ENCODE measurements at regions not wholly inside any gene's neighbourhood (a gene's known extent, or its start where the extent isn't known, plus 50 kb on each side); places are given as distances from the start of the nearest gene placed in this dataset.

DNA sequence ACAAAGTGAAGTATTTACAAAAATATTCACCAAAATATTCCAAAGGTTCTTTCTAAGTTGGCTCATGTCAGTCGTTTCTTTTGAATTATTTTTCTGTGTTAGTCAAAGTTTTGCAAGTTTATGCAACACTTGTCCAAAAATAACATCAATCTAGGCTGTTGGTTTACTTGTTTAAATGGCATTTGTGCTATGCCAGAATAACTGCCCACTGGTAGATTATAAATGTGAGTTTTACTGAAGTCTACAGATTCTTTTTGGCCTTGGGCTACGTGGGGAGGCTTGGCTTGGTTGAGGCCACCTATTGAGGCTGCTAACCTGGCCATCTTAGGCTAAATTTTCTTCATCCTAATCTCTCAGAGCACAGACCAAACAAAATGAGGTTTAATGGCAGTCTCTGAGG is 1091.9 kb upstream of the RAG2 start:
- TF ChIP-seq, protein P1, sequence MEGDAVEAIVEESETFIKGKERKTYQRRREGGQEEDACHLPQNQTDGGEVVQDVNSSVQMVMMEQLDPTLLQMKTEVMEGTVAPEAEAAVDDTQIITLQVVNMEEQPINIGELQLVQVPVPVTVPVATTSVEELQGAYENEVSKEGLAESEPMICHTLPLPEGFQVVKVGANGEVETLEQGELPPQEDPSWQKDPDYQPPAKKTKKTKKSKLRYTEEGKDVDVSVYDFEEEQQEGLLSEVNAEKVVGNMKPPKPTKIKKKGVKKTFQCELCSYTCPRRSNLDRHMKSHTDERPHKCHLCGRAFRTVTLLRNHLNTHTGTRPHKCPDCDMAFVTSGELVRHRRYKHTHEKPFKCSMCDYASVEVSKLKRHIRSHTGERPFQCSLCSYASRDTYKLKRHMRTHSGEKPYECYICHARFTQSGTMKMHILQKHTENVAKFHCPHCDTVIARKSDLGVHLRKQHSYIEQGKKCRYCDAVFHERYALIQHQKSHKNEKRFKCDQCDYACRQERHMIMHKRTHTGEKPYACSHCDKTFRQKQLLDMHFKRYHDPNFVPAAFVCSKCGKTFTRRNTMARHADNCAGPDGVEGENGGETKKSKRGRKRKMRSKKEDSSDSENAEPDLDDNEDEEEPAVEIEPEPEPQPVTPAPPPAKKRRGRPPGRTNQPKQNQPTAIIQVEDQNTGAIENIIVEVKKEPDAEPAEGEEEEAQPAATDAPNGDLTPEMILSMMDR (IDR thresholded peaks at IDR 0.05): no peak
- TF ChIP-seq POLR2A (IDR thresholded peaks at IDR 0.05) (no peak), POLR2AphosphoS5 (IDR thresholded peaks at IDR 0.05) (no peak)
